Keratinocyte (primary cell): ENCODE measurements at regions not wholly inside any gene's neighbourhood (a gene's known extent, or its start where the extent isn't known, plus 50 kb on each side); places are given as distances from the start of the nearest gene placed in this dataset.

ENCODE experiments used
- CTCF ChIP-seq, 3 experiments: IDR thresholded peaks in 1 of 3; conservative IDR thresholded peaks in 1 of 3; optimal IDR thresholded peaks in 1 of 3; 2 replicates in 2 of 3; 3 replicates in 1 of 3; pipeline versions ENCODE3 to v1.5.1; 2011; ENCODE audit warnings: low read length in 3 of 3, mild to moderate bottlenecking in 3 of 3, moderate library complexity in 2 of 3, control low read depth in 1 of 3, inconsistent platforms in 1 of 3; ENCODE audit not compliant: insufficient read depth in 2 of 3; ENCODE audit errors: extremely low read depth in 1 of 3
- EZH2 ChIP-seq: IDR thresholded peaks from one replicate; pipeline ENCODE4 v1.6.1; 2012; ENCODE audit warnings: inconsistent platforms, mild to moderate bottlenecking, low read length, moderate library complexity

DNA sequence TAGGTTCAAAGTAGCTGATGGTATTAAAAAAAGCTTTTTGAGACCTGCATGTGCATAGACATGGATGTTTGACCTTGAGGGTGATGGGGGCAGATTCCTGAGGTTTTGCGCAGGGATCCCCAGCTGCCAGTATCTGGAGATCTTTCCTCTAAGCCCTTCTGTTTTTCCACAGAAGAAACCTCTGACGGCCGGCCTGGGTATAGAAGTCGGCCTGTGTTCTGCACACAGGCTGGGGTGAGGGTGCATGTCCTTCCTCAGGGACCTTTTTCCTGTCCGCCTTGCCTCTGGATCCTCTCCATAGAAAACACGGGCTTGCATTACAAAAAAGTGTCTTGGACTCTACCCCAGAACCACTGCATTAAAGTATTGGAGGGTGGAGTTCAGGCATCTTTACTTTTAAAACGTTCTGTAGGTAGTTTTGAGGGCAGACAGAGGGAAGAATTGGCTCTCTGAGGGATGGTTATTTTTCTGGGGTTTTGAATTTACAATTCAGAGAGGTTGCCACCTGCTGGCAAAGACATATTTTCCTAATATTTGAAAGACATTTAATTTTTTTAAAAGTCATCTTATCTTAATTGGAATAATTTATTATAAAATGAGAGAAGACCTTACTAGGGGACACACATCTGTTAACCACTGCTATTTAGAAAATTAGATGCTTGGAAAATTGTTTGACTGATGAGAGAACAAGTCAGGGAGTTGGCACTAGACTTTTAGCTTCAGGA, 350.6 kb downstream of the DCDC2C start:
- TF ChIP-seq CTCF (optimal IDR thresholded peaks at IDR 0.05 in 1 of 3, IDR thresholded peaks at IDR 0.05 in 1 of 3, conservative IDR thresholded peaks at IDR 0.05 in 1 of 3; ENCODE audit: extremely low read depth in 1 of 3, insufficient read depth in 2 of 3, low read length in 3 of 3) (no peak), EZH2 (no peak)
